Dedifferentiated amniotic fluid mesenchymal stem cell (primary cell): ENCODE measurements at regions not wholly inside any gene's neighbourhood (a gene's known extent, or its start where the extent isn't known, plus 50 kb on each side); places are given as distances from the start of the nearest gene placed in this dataset.

Source experiments
- DNase-seq: peaks from one replicate; pipeline ENCODE4 v3.0.0-alpha.2; 2016; ENCODE audit errors: extremely low spot score

- no peak for DNase-seq
Measured at GRCh38 chr7:118696879-118697278, 472.4 kb downstream of the ANKRD7 start.

GRCh38 chr7:118699222-118699621 lies 474.7 kb downstream of the ANKRD7 start:
- no peak for DNase-seq

GRCh38 chr7:118708741-118709140 lies 484.2 kb downstream of the ANKRD7 start:
- DNase-seq, result no peak

GRCh38 chr7:118711688-118712087 lies 487.2 kb downstream of the ANKRD7 start:
- no peak for DNase-seq

GRCh38 chr7:118713039-118713438 lies 488.5 kb downstream of the ANKRD7 start:
- DNase-seq, result no peak

- DNase-seq, result no peak
Measured at GRCh38 chr7:118720632-118721031, 496.1 kb downstream of the ANKRD7 start.

- DNase-seq, result no peak
Measured at GRCh38 chr7:118731854-118732253, 507.4 kb downstream of the ANKRD7 start.

GRCh38 chr7:118734541-118734940 lies 510.0 kb downstream of the ANKRD7 start:
- no peak for DNase-seq

- no peak for DNase-seq
Measured at GRCh38 chr7:118735441-118735840, 510.9 kb downstream of the ANKRD7 start.

- DNase-seq, result no peak
Measured at GRCh38 chr7:118737935-118738334, 513.4 kb downstream of the ANKRD7 start.

GRCh38 chr7:118745927-118746326 lies 521.4 kb downstream of the ANKRD7 start:
- DNase-seq, result no peak

- DNase-seq, result no peak
Measured at GRCh38 chr7:118747473-118747872, 523.0 kb downstream of the ANKRD7 start.

GRCh38 chr7:118753479-118753878 lies 529.0 kb downstream of the ANKRD7 start:
- no peak for DNase-seq

GRCh38 chr7:118754608-118755007 lies 530.1 kb downstream of the ANKRD7 start:
- DNase-seq, result no peak

GRCh38 chr7:118755067-118755625 lies 530.6 kb downstream of the ANKRD7 start:
- no peak for DNase-seq

GRCh38 chr7:118757066-118757465 lies 532.6 kb downstream of the ANKRD7 start:
- no peak for DNase-seq

GRCh38 chr7:118758582-118758981 lies 534.1 kb downstream of the ANKRD7 start:
- DNase-seq, result no peak

- no peak for DNase-seq
Measured at GRCh38 chr7:118759921-118760320, 535.4 kb downstream of the ANKRD7 start.

GRCh38 chr7:118762451-118762850 lies 537.9 kb downstream of the ANKRD7 start:
- no peak for DNase-seq

GRCh38 chr7:118764221-118764620 lies 539.7 kb downstream of the ANKRD7 start:
- no peak for DNase-seq

- no peak for DNase-seq
Measured at GRCh38 chr7:118771672-118772071, 547.2 kb downstream of the ANKRD7 start.

GRCh38 chr7:118777308-118777707 lies 552.8 kb downstream of the ANKRD7 start:
- no peak for DNase-seq

- DNase-seq, result no peak
Measured at GRCh38 chr7:118792682-118793081, 568.2 kb downstream of the ANKRD7 start.

- no peak for DNase-seq
Measured at GRCh38 chr7:118793582-118793981, 569.1 kb downstream of the ANKRD7 start.
